Gastrocnemius medialis (tissue), 4 donors: ENCODE measurements at regions not wholly inside any gene's neighbourhood (a gene's known extent, or its start where the extent isn't known, plus 50 kb on each side); places are given as distances from the start of the nearest gene placed in this dataset.

Source experiments
- POLR2A ChIP-seq, 2 donors: fragments of 450-650 bp; IDR thresholded peaks; one replicate each; pipeline ENCODE4 v1.6.1; 2017; ENCODE audit warnings: antibody characterized with exemption in 2 of 2, mild to moderate bottlenecking in 2 of 2, moderate library complexity in 2 of 2
- TF ChIP-seq, protein P1 (sequence below), 5 experiments: fragments of 450-650 bp in 3 of 5; fragments of 200-600 bp in 2 of 5; sonication (generic) in 2 of 5; IDR thresholded peaks in 4 of 5; conservative IDR thresholded peaks in 1 of 5; 1 replicate in 4 of 5; 2 replicates in 1 of 5; pipeline ENCODE4 v1.5.1; 2016 to 2019; ENCODE audit warnings: antibody characterized with exemption in 5 of 5, mild to moderate bottlenecking in 3 of 5, moderate library complexity in 3 of 5

- TF ChIP-seq, protein P1, sequence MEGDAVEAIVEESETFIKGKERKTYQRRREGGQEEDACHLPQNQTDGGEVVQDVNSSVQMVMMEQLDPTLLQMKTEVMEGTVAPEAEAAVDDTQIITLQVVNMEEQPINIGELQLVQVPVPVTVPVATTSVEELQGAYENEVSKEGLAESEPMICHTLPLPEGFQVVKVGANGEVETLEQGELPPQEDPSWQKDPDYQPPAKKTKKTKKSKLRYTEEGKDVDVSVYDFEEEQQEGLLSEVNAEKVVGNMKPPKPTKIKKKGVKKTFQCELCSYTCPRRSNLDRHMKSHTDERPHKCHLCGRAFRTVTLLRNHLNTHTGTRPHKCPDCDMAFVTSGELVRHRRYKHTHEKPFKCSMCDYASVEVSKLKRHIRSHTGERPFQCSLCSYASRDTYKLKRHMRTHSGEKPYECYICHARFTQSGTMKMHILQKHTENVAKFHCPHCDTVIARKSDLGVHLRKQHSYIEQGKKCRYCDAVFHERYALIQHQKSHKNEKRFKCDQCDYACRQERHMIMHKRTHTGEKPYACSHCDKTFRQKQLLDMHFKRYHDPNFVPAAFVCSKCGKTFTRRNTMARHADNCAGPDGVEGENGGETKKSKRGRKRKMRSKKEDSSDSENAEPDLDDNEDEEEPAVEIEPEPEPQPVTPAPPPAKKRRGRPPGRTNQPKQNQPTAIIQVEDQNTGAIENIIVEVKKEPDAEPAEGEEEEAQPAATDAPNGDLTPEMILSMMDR (IDR thresholded peaks at IDR 0.05 in 4 of 5, conservative IDR thresholded peaks at IDR 0.05 in 1 of 5): no peak
- TF ChIP-seq POLR2A (IDR thresholded peaks at IDR 0.05): no peak
Observed at GRCh38 chr4:110306303-110306702, 107.9 kb upstream of the ELOVL6 start.
